ENCODE measurements at regions not wholly inside any gene's neighbourhood (a gene's known extent, or its start where the extent isn't known, plus 50 kb on each side); places are given as distances from the start of the nearest gene placed in this dataset.

DNA sequence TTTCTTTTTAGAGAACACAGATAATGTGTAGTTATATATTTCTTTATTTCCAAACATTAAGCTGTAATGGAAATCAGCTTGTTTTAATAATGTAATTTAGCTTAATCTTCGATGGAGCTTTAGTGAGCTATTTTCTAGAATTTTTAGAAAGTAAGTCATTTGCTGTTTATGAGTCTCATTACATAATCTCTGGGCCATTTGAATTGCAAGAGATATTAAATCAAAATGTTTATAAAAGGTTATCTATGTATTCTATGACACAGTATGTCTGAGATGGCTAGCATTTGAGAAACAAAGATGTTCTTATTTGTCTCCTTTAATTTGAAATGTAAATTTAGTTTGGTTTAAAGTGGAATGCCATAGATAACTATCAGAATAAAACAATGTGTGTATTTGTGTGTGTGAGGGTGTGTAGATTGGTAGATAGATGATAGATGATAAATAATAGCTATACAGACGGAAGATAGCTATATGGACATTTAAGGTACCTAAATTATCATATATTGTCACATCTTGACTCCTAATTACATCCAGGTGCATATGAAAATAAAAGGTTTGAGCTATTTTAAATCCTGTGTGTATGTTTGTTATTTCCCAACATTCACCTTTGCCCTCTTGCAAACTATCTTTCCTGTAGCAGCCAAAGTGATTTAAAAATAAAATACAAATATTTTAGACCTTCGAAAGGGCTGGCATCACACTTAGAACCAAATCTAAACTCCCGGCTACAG lies 478.0 kb upstream of the KLF6 start:
- TF ChIP-seq, protein P1, sequence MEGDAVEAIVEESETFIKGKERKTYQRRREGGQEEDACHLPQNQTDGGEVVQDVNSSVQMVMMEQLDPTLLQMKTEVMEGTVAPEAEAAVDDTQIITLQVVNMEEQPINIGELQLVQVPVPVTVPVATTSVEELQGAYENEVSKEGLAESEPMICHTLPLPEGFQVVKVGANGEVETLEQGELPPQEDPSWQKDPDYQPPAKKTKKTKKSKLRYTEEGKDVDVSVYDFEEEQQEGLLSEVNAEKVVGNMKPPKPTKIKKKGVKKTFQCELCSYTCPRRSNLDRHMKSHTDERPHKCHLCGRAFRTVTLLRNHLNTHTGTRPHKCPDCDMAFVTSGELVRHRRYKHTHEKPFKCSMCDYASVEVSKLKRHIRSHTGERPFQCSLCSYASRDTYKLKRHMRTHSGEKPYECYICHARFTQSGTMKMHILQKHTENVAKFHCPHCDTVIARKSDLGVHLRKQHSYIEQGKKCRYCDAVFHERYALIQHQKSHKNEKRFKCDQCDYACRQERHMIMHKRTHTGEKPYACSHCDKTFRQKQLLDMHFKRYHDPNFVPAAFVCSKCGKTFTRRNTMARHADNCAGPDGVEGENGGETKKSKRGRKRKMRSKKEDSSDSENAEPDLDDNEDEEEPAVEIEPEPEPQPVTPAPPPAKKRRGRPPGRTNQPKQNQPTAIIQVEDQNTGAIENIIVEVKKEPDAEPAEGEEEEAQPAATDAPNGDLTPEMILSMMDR (IDR thresholded peaks at IDR 0.05) = no peak
- TF ChIP-seq POLR2AphosphoS5 (IDR thresholded peaks at IDR 0.05) = no peak

Data from sigmoid colon (tissue), 4 donors.